ENCODE measurements at regions not wholly inside any gene's neighbourhood (a gene's known extent, or its start where the extent isn't known, plus 50 kb on each side); places are given as distances from the start of the nearest gene placed in this dataset.

GRCh38 chr2:797556-797955 is 120.3 kb upstream of the TMEM18 start:
- TF ChIP-seq JUND (IDR thresholded peaks at IDR 0.05; ENCODE audit: low read depth) = no peak
- DNase-seq (ENCODE audit: low read depth in 1 of 2, low spot score in 1 of 2) = no peak
- in situ Hi-C loops (cut with HindIII; ENCODE audit: low pct_unique_long_range_greater_than_20kb, low sequenced_read_pairs) = no loop called here

- no peak for DNase-seq (ENCODE audit: low read depth in 1 of 2, low spot score in 1 of 2)
- TF ChIP-seq JUND (IDR thresholded peaks at IDR 0.05; ENCODE audit: low read depth) = no peak
- in situ Hi-C loops (cut with HindIII; ENCODE audit: low pct_unique_long_range_greater_than_20kb, low sequenced_read_pairs) = no loop called here
Observed at GRCh38 chr2:796141-796985, 119.2 kb upstream of the TMEM18 start.

DNA sequence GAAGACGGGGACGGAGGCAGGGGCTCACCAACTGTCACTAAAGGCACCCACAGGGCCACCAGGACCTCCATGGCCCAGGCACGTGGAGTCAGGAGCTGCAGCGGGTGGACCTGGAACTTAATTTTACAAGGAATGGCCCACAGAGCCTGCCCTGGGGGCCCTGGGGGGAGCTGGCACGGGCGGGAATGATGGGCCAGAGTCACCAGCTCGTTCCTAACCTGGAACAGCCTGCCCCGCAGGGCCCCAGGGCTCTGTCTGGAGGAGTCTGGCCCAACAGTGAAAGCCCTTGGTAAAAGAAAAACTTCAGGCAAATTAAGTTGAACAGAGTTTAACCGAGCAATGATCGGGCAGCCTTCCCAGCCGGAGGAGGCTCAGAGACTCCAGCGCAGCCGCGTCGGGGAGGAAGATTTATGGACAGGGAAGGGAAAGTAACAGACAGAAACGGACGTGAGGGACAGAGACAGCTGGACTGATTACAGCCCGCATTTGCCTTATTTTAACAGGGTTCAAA is 118.4 kb upstream of the TMEM18 start:
- in situ Hi-C loops (cut with HindIII; ENCODE audit: low pct_unique_long_range_greater_than_20kb, low sequenced_read_pairs) = no loop called here
- DNase-seq (ENCODE audit: low read depth in 1 of 2, low spot score in 1 of 2) = no peak
- TF ChIP-seq JUND (IDR thresholded peaks at IDR 0.05; ENCODE audit: low read depth) = no peak

DNA sequence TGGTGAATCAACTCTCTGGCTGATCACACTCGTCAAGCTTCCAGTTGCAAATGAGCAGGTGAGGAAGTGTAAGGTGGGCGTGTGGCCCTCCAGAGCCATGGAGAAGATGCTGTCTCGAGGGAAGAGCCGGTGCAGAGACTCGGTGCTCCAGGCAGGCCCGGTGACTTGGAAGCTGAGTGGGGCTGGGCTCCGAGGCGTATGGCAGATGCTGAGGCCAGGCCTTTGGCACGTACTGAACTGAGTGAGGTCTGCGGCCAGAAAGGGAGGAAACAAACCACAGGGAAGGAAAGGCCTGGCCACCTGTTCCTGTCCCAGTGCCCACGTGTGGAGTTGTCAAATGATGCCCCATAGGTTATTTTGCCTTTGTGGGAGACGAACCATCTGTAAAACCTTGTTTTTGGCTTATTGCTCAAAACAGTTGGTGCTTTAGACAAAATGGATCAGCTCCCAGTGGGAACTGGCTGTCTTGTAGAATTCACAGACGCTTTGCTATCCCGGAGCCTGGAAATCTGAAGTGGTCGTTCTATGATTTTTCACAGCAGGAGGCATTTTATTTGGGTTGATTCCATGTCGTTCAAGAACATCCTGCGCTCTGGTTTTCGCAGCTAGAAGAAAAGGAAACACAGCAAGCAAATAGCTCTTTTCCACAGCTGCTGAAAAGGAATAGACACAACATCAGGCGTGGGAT is 117.5 kb upstream of the TMEM18 start:
- TF ChIP-seq JUND (IDR thresholded peaks at IDR 0.05; ENCODE audit: low read depth) = no peak
- in situ Hi-C loops (cut with HindIII; ENCODE audit: low pct_unique_long_range_greater_than_20kb, low sequenced_read_pairs) = no loop called here
- no peak for DNase-seq (ENCODE audit: low read depth in 1 of 2, low spot score in 1 of 2)

GRCh38 chr2:793236-793635 is 116.0 kb upstream of the TMEM18 start:
- in situ Hi-C loops (cut with HindIII; ENCODE audit: low pct_unique_long_range_greater_than_20kb, low sequenced_read_pairs) = no loop called here
- DNase-seq (ENCODE audit: low read depth in 1 of 2, low spot score in 1 of 2) = no peak
- no peak for TF ChIP-seq JUND (IDR thresholded peaks at IDR 0.05; ENCODE audit: low read depth)

DNA sequence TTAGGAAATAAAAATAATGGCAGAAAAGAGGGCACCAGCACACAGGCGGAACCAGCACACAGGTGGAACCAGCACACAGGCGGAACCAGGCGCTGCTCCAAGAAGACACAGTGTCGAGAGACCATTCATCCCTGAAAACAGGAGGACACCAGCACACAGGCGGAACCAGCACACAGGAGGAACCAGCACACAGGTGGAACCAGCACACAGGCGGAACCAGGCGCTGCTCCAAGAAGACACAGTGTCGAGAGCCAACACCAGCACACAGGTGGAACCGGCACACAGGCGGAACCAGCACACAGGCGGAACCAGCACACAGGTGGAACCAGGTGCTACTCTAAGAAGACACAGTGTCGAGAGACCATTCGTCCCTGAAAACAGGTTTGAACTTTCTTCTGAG is 115.5 kb upstream of the TMEM18 start:
- no peak for DNase-seq (ENCODE audit: low read depth in 1 of 2, low spot score in 1 of 2)
- no peak for TF ChIP-seq JUND (IDR thresholded peaks at IDR 0.05; ENCODE audit: low read depth)
- in situ Hi-C loops (cut with HindIII; ENCODE audit: low pct_unique_long_range_greater_than_20kb, low sequenced_read_pairs) = no loop called here

DNA sequence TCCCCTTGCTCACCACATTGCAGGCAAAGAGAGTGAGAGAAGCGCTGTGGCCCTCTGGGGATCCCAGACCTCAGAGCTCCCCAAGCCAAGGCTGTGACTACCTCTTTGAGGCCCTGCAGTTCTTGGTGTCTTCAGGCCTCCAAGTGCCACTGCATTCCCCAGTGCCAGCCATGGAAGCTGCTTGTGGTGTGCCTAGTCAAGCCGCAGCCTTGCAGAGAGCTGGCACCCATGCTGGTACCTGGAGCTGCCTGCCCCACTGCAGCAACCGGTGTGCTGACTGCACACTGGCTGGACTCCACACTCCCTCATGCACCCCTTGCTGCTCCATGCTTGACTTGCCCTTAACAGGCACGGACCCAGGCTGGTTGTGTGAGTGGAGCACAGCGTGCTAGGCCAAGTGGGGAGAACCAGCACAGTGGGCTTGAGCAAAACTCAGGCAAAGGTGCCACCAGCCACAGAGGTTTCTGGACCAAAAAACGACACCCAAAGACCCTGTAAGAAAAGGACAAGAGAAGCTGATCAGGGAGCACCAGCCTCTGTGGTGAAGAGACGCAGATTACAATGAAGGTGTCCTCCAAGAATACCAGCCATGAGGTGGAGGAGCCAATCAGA is 113.5 kb upstream of the TMEM18 start:
- in situ Hi-C loops (cut with HindIII; ENCODE audit: low pct_unique_long_range_greater_than_20kb, low sequenced_read_pairs) = no loop called here
- no peak for DNase-seq (ENCODE audit: low read depth in 1 of 2, low spot score in 1 of 2)
- no peak for TF ChIP-seq JUND (IDR thresholded peaks at IDR 0.05; ENCODE audit: low read depth)

DNA sequence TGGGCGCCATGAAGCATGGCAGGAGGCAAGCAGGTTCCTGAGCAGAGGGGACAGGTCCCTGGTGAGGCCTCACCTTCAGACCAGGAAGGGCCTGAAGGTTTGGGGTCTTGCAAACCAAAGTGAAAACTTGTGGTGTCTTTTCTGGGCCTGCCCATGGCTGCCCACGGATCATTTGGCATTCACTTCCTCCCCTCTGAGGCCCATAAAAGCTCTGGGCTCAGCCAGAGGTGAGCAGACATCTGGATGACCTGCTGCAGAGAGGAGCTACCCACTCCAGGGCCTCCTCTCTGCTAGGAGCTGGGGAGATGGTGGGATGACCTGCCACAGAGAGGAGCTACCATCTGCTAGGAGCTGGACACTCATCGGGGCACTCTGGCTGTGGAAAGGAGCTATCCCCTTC is 112.9 kb upstream of the TMEM18 start:
- DNase-seq (ENCODE audit: low read depth in 1 of 2, low spot score in 1 of 2) = no peak
- in situ Hi-C loops (cut with HindIII; ENCODE audit: low pct_unique_long_range_greater_than_20kb, low sequenced_read_pairs) = no loop called here
- no peak for TF ChIP-seq JUND (IDR thresholded peaks at IDR 0.05; ENCODE audit: low read depth)

DNA sequence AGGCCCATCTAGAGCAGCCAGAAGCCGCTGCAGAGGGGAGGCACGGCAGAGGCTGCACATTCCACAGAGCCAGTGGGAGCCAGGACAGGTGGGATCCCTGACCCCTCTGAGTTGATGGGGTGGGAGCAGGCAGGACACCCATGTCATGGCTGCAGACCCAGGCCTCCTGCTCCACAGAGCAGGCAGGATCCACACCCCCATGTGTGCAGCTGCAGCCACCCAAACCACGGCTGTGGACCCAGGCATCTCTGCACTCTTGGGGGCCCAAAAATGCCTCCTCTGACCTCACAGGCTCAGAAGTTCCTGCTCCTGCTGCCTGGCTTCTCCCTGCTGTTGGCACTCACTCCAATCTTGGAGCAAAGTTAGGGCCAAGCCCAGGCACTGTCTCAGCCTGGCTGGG is 112.3 kb upstream of the TMEM18 start:
- in situ Hi-C loops (cut with HindIII; ENCODE audit: low pct_unique_long_range_greater_than_20kb, low sequenced_read_pairs) = no loop called here
- no peak for DNase-seq (ENCODE audit: low read depth in 1 of 2, low spot score in 1 of 2)
- TF ChIP-seq JUND (IDR thresholded peaks at IDR 0.05; ENCODE audit: low read depth) = no peak

DNA sequence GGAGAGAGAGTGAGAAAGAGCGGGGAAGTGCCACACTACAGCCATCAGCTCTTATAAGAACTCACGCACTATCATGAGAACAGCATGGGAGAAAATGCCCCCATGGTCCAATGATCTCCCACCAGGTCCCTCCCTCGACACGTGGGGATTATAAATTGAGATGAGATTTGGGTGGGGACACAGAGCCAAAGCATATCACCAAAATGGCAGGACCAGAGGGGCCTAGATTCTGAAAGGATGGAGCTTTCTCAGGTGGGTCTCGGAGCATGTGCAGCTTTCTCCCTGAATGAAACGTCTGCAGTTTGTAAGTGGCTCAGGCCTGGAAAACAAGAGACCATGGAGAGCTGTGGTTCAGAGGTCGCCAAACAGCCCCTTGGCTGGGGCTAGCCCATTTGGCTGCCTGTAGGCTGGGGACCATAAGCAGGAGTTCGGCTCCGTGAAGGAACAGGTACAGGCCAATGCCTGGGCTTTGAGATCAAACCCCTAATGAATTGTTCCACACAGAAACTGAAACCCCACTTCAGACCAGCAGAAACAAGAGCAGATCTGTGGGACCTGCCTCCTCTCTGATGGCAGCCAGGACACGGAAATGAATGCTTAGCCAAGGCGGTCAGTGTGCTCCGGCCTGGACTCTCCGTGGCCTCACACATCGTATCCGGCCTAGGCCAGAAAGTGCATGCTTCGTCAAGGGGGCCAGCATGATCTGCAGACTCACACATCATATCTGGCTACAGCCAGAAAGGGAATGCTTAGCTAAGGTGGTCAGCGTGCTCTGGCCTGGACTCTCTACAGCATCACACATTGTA is 111.2 kb upstream of the TMEM18 start:
- in situ Hi-C loops (cut with HindIII; ENCODE audit: low pct_unique_long_range_greater_than_20kb, low sequenced_read_pairs) = no loop called here
- DNase-seq (ENCODE audit: low read depth in 1 of 2, low spot score in 1 of 2) = no peak
- no peak for TF ChIP-seq JUND (IDR thresholded peaks at IDR 0.05; ENCODE audit: low read depth)

DNA sequence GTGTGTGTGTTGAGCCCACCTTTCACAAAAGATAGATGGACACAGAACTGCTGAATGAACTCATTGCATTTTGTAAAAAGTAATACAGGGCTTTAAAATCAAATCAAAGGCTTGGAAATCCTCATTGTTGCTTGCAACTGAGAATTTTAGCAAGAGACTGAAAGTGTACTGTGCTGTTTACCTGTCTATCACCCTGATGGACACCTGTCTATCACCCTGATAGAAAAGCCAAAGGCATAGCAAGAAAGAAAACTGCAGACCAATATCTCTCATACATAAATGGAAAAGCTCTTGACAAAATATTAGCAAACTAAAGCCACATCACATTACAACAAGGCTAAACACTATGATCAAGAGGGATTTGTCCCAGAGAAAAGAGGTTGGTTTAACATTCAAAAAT is 107.5 kb upstream of the TMEM18 start:
- no peak for TF ChIP-seq JUND (IDR thresholded peaks at IDR 0.05; ENCODE audit: low read depth)
- DNase-seq (ENCODE audit: low read depth in 1 of 2, low spot score in 1 of 2) = no peak
- in situ Hi-C loops (cut with HindIII; ENCODE audit: low pct_unique_long_range_greater_than_20kb, low sequenced_read_pairs) = no loop called here

GRCh38 chr2:780581-780980 is 103.4 kb upstream of the TMEM18 start:
- no peak for TF ChIP-seq JUND (IDR thresholded peaks at IDR 0.05; ENCODE audit: low read depth)
- DNase-seq (ENCODE audit: low read depth in 1 of 2, low spot score in 1 of 2) = no peak

More at GRCh38 chr2:780581-780980, 103.4 kb upstream of the TMEM18 start:
- in situ Hi-C loops (cut with HindIII; ENCODE audit: low pct_unique_long_range_greater_than_20kb, low sequenced_read_pairs) = no loop called here

Data from T47D (cell line).